ENCODE measurements at regions not wholly inside any gene's neighbourhood (a gene's known extent, or its start where the extent isn't known, plus 50 kb on each side); places are given as distances from the start of the nearest gene placed in this dataset.

DNA sequence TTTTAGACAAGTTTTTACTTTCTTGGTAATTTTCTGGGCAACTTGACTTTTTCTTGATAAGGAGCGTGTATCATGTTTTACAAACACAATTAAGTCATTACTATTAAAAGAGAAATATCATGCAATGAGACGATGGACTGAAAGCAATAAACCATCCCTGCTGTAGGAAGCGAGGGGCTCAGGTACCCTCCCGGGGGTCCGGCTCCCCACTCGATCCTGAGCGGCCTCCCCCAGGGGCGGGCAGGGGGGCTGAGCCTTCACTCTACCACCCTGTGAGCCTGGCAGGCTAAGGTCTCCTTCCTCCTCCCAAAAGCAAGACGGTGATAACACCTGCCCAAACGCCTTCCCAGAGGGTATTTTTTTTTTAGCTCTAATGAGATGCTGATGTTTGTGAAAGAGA lies 51.8 kb upstream of the ADGRA1 start:
- DNase-seq (ENCODE audit: low read depth): no peak
- in situ Hi-C loops (cut with HindIII; ENCODE audit: low pct_unique_long_range_greater_than_20kb, low sequenced_read_pairs): no loop called here

- in situ Hi-C loops (cut with HindIII; ENCODE audit: low pct_unique_long_range_greater_than_20kb, low sequenced_read_pairs): no loop called here
- DNase-seq (ENCODE audit: low read depth): no peak
Observed at GRCh38 chr10:133034762-133035161, 53.0 kb upstream of the ADGRA1 start.

GRCh38 chr10:133034092-133034491 lies 53.6 kb upstream of the ADGRA1 start:
- DNase-seq (ENCODE audit: low read depth): no peak
- in situ Hi-C loops (cut with HindIII; ENCODE audit: low pct_unique_long_range_greater_than_20kb, low sequenced_read_pairs): no loop called here

DNA sequence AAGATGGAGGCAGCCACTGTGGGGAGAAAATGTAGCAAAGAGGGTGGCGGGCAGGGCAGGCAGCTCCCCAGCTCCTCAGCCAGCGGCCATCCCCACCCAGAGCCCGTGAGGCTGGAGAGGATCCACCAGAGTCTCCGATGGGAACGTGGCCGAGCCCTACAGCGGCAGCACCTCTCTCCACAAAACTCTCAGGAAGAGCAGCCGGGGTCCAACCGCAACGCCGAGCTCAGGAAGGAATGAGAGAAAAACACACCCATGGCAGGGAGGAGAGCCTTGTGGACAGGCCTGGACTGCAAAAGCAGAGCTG lies 54.0 kb upstream of the ADGRA1 start:
- in situ Hi-C loops (cut with HindIII; ENCODE audit: low pct_unique_long_range_greater_than_20kb, low sequenced_read_pairs): no loop called here
- no peak for DNase-seq (ENCODE audit: low read depth)

GRCh38 chr10:133032976-133033741 lies 54.6 kb upstream of the ADGRA1 start:
- in situ Hi-C loops (cut with HindIII; ENCODE audit: low pct_unique_long_range_greater_than_20kb, low sequenced_read_pairs): no loop called here
- DNase-seq (ENCODE audit: low read depth): no peak

DNA sequence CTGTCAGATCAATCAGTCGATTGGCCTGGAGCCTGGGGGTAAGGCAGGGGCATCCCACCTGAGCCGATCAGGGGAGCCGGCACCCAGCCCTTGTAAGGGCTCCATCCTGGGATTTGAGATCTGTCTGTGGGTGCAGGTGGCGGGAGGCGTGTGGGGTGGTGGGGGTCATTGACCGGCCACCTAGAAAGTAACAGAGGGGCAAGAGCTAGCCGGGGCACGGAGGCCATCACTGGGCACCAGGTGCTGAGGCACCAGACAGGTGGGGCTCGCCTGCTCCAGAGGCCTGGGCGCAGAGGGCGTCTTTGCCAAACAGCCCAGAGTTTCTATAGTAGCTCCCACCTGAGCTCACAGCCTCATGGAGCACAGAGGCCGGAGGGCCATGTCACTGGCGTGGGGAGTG lies 55.5 kb upstream of the ADGRA1 start:
- no peak for DNase-seq (ENCODE audit: low read depth)
- in situ Hi-C loops (cut with HindIII; ENCODE audit: low pct_unique_long_range_greater_than_20kb, low sequenced_read_pairs): no loop called here

GRCh38 chr10:133031541-133032125 lies 56.1 kb upstream of the ADGRA1 start:
- in situ Hi-C loops (cut with HindIII; ENCODE audit: low pct_unique_long_range_greater_than_20kb, low sequenced_read_pairs): no loop called here

GRCh38 chr10:133030781-133031180 lies 56.9 kb upstream of the ADGRA1 start:
- in situ Hi-C loops (cut with HindIII; ENCODE audit: low pct_unique_long_range_greater_than_20kb, low sequenced_read_pairs): no loop called here

More at GRCh38 chr10:133031541-133032125, 56.1 kb upstream of the ADGRA1 start:
- no peak for DNase-seq (ENCODE audit: low read depth)

GRCh38 chr10:133030126-133030525 lies 57.6 kb upstream of the ADGRA1 start:
- in situ Hi-C loops (cut with HindIII; ENCODE audit: low pct_unique_long_range_greater_than_20kb, low sequenced_read_pairs): no loop called here
- no peak for DNase-seq (ENCODE audit: low read depth)

More at GRCh38 chr10:133030781-133031180, 56.9 kb upstream of the ADGRA1 start:
- DNase-seq (ENCODE audit: low read depth): no peak

DNA sequence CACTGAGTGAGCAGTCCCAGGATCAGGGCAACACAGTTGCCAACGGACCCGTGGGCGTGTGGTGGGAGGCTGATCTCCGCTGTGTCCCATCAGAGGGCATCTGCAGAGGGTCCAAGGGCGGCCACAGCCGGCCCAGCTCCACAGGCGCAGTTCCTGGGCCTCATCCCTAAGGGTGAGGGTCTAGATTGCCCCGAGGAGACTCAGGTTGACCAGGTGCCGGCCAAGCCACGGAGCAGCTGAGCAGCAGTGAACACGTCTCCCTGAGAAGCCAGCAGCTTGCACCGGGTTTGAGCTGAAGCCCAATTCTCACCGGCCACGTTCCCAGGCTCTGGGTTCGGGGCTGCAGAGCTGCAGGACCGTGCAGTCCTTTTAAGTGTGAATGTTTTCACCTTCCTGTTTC lies 58.8 kb upstream of the ADGRA1 start:
- DNase-seq (ENCODE audit: low read depth): no peak
- in situ Hi-C loops (cut with HindIII; ENCODE audit: low pct_unique_long_range_greater_than_20kb, low sequenced_read_pairs): no loop called here

DNA sequence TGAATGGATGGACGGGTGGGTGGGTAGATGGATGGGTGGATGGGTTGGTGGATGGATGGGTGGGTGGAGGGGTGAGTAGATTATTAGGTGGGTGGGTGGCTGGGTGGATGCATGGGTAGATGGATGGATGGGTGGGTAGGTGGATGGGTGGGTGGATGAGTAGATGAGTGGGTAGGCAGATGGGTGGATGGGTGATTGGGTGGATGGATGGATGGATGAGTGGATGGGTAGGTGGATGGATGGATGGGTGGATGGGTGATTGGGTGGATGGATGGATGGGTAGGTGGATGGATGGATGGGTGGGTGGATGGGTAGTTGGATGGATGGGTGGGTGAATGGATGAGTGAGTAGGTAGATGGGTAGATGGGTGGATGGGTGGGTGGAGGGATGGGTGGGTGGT lies 59.6 kb upstream of the ADGRA1 start:
- in situ Hi-C loops (cut with HindIII; ENCODE audit: low pct_unique_long_range_greater_than_20kb, low sequenced_read_pairs): no loop called here
- no peak for DNase-seq (ENCODE audit: low read depth)

DNA sequence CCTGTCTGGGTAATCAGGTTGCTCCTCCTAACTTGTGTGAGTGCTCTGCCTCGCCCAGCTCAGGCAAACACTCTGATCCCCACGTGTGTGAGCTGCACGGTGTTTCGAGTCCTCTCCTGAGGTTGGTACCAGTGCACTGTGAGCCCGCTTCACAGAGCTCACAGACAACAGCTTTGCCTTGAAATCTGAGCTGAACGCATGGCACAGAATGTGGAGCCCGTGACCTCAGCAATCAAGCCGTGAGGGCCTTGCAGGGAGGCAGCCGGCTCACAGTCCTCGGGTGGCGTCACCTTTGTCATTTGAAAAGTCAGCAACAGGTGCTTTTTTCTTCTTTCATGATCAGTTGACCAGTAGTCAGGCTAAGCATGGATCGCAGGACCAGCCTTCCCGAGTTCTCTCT lies 60.2 kb upstream of the ADGRA1 start:
- no peak for DNase-seq (ENCODE audit: low read depth)
- in situ Hi-C loops (cut with HindIII; ENCODE audit: low pct_unique_long_range_greater_than_20kb, low sequenced_read_pairs): no loop called here

GRCh38 chr10:133026726-133027395 lies 60.9 kb upstream of the ADGRA1 start:
- no peak for DNase-seq (ENCODE audit: low read depth)
- in situ Hi-C loops (cut with HindIII; ENCODE audit: low pct_unique_long_range_greater_than_20kb, low sequenced_read_pairs): no loop called here

DNA sequence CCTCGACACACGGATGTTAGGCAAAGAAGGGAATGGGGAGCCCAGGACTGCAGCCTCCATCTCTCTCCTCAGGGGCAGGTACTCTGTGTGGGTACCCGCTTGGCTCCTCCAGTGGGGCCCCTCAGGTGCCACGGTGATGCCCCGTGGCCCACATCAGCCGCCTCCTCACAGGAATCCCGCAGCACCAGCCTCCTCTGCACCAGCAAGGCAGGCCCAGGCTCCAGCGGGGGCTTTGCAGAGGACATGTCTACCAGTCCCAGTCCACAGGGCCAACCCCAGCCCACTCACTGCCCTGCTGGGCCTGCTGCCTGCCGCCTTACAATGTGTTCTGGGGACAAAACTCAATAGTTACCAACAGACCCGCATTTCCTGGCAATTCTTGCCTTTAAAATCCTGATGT lies 61.6 kb upstream of the ADGRA1 start:
- DNase-seq (ENCODE audit: low read depth): no peak
- in situ Hi-C loops (cut with HindIII; ENCODE audit: low pct_unique_long_range_greater_than_20kb, low sequenced_read_pairs): no loop called here

GRCh38 chr10:133025558-133026090 lies 62.1 kb upstream of the ADGRA1 start:
- in situ Hi-C loops (cut with HindIII; ENCODE audit: low pct_unique_long_range_greater_than_20kb, low sequenced_read_pairs): no loop called here

GRCh38 chr10:133024704-133025557 lies 62.8 kb upstream of the ADGRA1 start:
- DNase-seq (ENCODE audit: low read depth): no peak
- in situ Hi-C loops (cut with HindIII; ENCODE audit: low pct_unique_long_range_greater_than_20kb, low sequenced_read_pairs): no loop called here

More at GRCh38 chr10:133025558-133026090, 62.1 kb upstream of the ADGRA1 start:
- no peak for DNase-seq (ENCODE audit: low read depth)

- in situ Hi-C loops (cut with HindIII; ENCODE audit: low pct_unique_long_range_greater_than_20kb, low sequenced_read_pairs): no loop called here
- DNase-seq (ENCODE audit: low read depth): no peak
Observed at GRCh38 chr10:133023216-133023843, 64.4 kb upstream of the ADGRA1 start.

DNA sequence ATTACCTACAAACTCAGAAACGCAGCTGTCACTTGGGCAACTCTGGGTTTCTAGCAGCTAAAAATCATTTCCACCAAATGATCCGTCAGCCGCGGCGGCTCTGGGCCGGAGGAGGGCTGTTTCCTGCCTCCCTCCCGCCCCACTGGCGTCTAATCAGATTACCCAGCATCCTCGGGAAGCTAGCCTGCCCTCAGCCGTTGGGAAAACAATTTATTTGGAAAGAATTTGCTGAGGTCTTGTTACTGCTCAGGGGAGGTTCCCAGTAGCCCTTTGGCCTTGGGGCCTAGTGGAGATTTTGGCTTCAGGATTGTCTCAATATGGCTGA lies 65.0 kb upstream of the ADGRA1 start:
- in situ Hi-C loops (cut with HindIII; ENCODE audit: low pct_unique_long_range_greater_than_20kb, low sequenced_read_pairs): no loop called here

More for the DNA sequence above, 65.0 kb upstream of the ADGRA1 start:
- DNase-seq (ENCODE audit: low read depth): no peak

All from Caki2 (cell line).